ENCODE measurements at regions not wholly inside any gene's neighbourhood (a gene's known extent, or its start where the extent isn't known, plus 50 kb on each side); places are given as distances from the start of the nearest gene placed in this dataset.

GRCh38 chr2:122532481-122532880 lies 777.0 kb downstream of the TSN start:
- DNase-seq (ENCODE audit: low read depth): no peak
- TF ChIP-seq CTCF (conservative IDR thresholded peaks at IDR 0.05; ENCODE audit: control insufficient read depth, insufficient read depth, low read depth, low read length): no peak

GRCh38 chr2:122535960-122536505 lies 780.6 kb downstream of the TSN start:
- no peak for TF ChIP-seq CTCF (conservative IDR thresholded peaks at IDR 0.05; ENCODE audit: control insufficient read depth, insufficient read depth, low read depth, low read length)
- H3K4me3 ChIP-seq (ENCODE audit: control insufficient read depth, low read depth, low read length): no peak overlapping the region
- no peak for DNase-seq (ENCODE audit: low read depth)

More at GRCh38 chr2:122532481-122532880, 777.0 kb downstream of the TSN start:
- no peak overlapping the region for H3K4me3 ChIP-seq (ENCODE audit: control insufficient read depth, low read depth, low read length)

- TF ChIP-seq CTCF (conservative IDR thresholded peaks at IDR 0.05; ENCODE audit: control insufficient read depth, insufficient read depth, low read depth, low read length): no peak
- H3K4me3 ChIP-seq (ENCODE audit: control insufficient read depth, low read depth, low read length): no peak overlapping the region
- DNase-seq (ENCODE audit: low read depth): no peak
Measured at GRCh38 chr2:122539311-122539710, 783.9 kb downstream of the TSN start.

- no peak for TF ChIP-seq CTCF (conservative IDR thresholded peaks at IDR 0.05; ENCODE audit: control insufficient read depth, insufficient read depth, low read depth, low read length)
- H3K4me3 ChIP-seq (ENCODE audit: control insufficient read depth, low read depth, low read length): no peak overlapping the region
- no peak for DNase-seq (ENCODE audit: low read depth)
Measured at GRCh38 chr2:122539920-122540319, 784.5 kb downstream of the TSN start.

- no peak overlapping the region for H3K4me3 ChIP-seq (ENCODE audit: control insufficient read depth, low read depth, low read length)
- no peak for DNase-seq (ENCODE audit: low read depth)
- no peak for TF ChIP-seq CTCF (conservative IDR thresholded peaks at IDR 0.05; ENCODE audit: control insufficient read depth, insufficient read depth, low read depth, low read length)
Measured at GRCh38 chr2:122542236-122542635, 786.8 kb downstream of the TSN start.

- no peak for TF ChIP-seq CTCF (conservative IDR thresholded peaks at IDR 0.05; ENCODE audit: control insufficient read depth, insufficient read depth, low read depth, low read length)
- no peak overlapping the region for H3K4me3 ChIP-seq (ENCODE audit: control insufficient read depth, low read depth, low read length)
- DNase-seq (ENCODE audit: low read depth): no peak
Measured at GRCh38 chr2:122542646-122543045, 787.2 kb downstream of the TSN start.

GRCh38 chr2:122543815-122544214 lies 788.4 kb downstream of the TSN start:
- DNase-seq (ENCODE audit: low read depth): peak; percentile 35
- no peak overlapping the region for H3K4me3 ChIP-seq (ENCODE audit: control insufficient read depth, low read depth, low read length)
- no peak for TF ChIP-seq CTCF (conservative IDR thresholded peaks at IDR 0.05; ENCODE audit: control insufficient read depth, insufficient read depth, low read depth, low read length)

Data from fibroblast of mammary gland (primary cell).